Thyroid gland (tissue), 4 donors: ENCODE measurements at regions not wholly inside any gene's neighbourhood (a gene's known extent, or its start where the extent isn't known, plus 50 kb on each side); places are given as distances from the start of the nearest gene placed in this dataset.

ENCODE experiments used
- CTCF ChIP-seq, 6 experiments: fragments of 200-600 bp in 3 of 6; fragments of 450-650 bp in 3 of 6; sonication (generic) in 3 of 6; IDR thresholded peaks; one replicate each; pipeline ENCODE4 v1.5.1; 2016 to 2019; ENCODE audit warnings: antibody characterized with exemption in 6 of 6, mild to moderate bottlenecking in 2 of 6, inconsistent platforms in 1 of 6, moderate library complexity in 1 of 6
- POLR2A ChIP-seq, 2 donors: fragments of 450-650 bp; IDR thresholded peaks; one replicate each; pipeline ENCODE4 v1.6.1; 2017; ENCODE audit warnings: antibody characterized with exemption in 2 of 2, mild to moderate bottlenecking in 2 of 2, moderate library complexity in 1 of 2

- no peak for TF ChIP-seq POLR2A (IDR thresholded peaks at IDR 0.05)
- TF ChIP-seq CTCF (IDR thresholded peaks at IDR 0.05), result no peak
These were observed 1231.3 kb upstream of the PRKX start for GRCh38 chrX:4944767-4945166.
